H1 (cell line): ENCODE measurements at regions not wholly inside any gene's neighbourhood (a gene's known extent, or its start where the extent isn't known, plus 50 kb on each side); places are given as distances from the start of the nearest gene placed in this dataset.

Experiments
- CBX5 ChIP-seq: fragments of 300-800, 300-1000 bp; sonication (generic); IDR thresholded peaks from 2 replicates; pipeline ENCODE4 v1.7.1; 2016; ENCODE audit warnings: antibody characterized with exemption, low read length, low read depth
- CHD1 ChIP-seq: IDR thresholded peaks from 2 replicates; pipeline ENCODE4 v1.6.1; 2012; ENCODE audit warnings: low read depth, low read length, improper control_type of control experiment
- CTCF ChIP-seq, 3 experiments: IDR thresholded peaks; 1 replicate in 2 of 3; 2 replicates in 1 of 3; pipeline versions ENCODE4 v1.5.1 to v1.6.1; 2011; ENCODE audit warnings: low read length in 3 of 3, mild to moderate bottlenecking in 3 of 3, inconsistent platforms in 2 of 3, low read depth in 1 of 3, moderate library complexity in 1 of 3; ENCODE audit not compliant: insufficient read depth in 1 of 3; ENCODE audit errors: control extremely low read depth in 1 of 3
- EZH2 ChIP-seq: fragments of 200-600 bp; sonication (generic); IDR thresholded peaks from 2 replicates; pipeline ENCODE4 v1.7.1; 2012; ENCODE audit warnings: low read depth, mild to moderate bottlenecking, moderate library complexity, low read length, inconsistent platforms; ENCODE audit not compliant: severe bottlenecking
- HDAC2 ChIP-seq, 2 experiments: fragments of 300-600 bp in 1 of 2; sonication (generic) in 1 of 2; IDR thresholded peaks; 2 replicates each; pipeline ENCODE4 v1.6.1; 2011 to 2012; ENCODE audit warnings: low read depth in 2 of 2, low read length in 2 of 2, mild to moderate bottlenecking in 2 of 2, moderate library complexity in 2 of 2, borderline replicate concordance in 1 of 2, inconsistent platforms in 1 of 2
- NRF1 ChIP-seq: IDR thresholded peaks from 2 replicates; pipeline ENCODE4 v1.6.1; 2011; ENCODE audit warnings: mild to moderate bottlenecking, low read depth, low read length, improper control_type of control experiment
- POLR2A ChIP-seq, 2 experiments: IDR thresholded peaks; 1 replicate in 1 of 2; 2 replicates in 1 of 2; pipeline ENCODE4 v1.6.1; 2011; ENCODE audit warnings: low read depth in 2 of 2, low read length in 2 of 2, mild to moderate bottlenecking in 2 of 2; ENCODE audit errors: control extremely low read depth in 1 of 2
- POLR2AphosphoS5 ChIP-seq: IDR thresholded peaks from 2 replicates; pipeline ENCODE4 v1.6.1; 2011; ENCODE audit warnings: low read depth, low read length
- RAD21 ChIP-seq, 2 experiments: IDR thresholded peaks in 1 of 2; conservative IDR thresholded peaks in 1 of 2; 2 replicates each; pipeline ENCODE4 v1.6.1; 2011; ENCODE audit warnings: low read depth in 2 of 2, low read length in 2 of 2, improper control_type of control experiment in 1 of 2, inconsistent platforms in 1 of 2, mild to moderate bottlenecking in 1 of 2, moderate library complexity in 1 of 2
- SIX5 ChIP-seq: IDR thresholded peaks from 2 replicates; pipeline ENCODE4 v1.6.1; 2011; ENCODE audit warnings: mild to moderate bottlenecking, low read depth, low read length
- TCF12 ChIP-seq: IDR thresholded peaks from 2 replicates; pipeline ENCODE4 v1.6.1; 2011; ENCODE audit warnings: low read depth, mild to moderate bottlenecking, low read length

GRCh38 chr11:26018336-26018735 lies 313.6 kb upstream of the ANO3 start:
- TF ChIP-seq CTCF (IDR thresholded peaks at IDR 0.05; ENCODE audit: control extremely low read depth in 1 of 3, insufficient read depth in 1 of 3, low read depth in 1 of 3, low read length in 3 of 3) (no peak), TCF12 (no peak), EZH2 (no peak), CHD1 (no peak), POLR2AphosphoS5 (no peak), POLR2A (IDR thresholded peaks at IDR 0.05; ENCODE audit: control extremely low read depth in 1 of 2, low read depth in 2 of 2, low read length in 2 of 2) (no peak), SIX5 (no peak), RAD21 (IDR thresholded peaks at IDR 0.05 in 1 of 2, conservative IDR thresholded peaks at IDR 0.05 in 1 of 2; ENCODE audit: low read depth in 2 of 2, low read length in 2 of 2) (no peak), HDAC2 (IDR thresholded peaks at IDR 0.05; ENCODE audit: borderline replicate concordance in 1 of 2, low read depth in 2 of 2, low read length in 2 of 2) (no peak), CBX5 (no peak), NRF1 (no peak)
